ENCODE measurements at regions not wholly inside any gene's neighbourhood (a gene's known extent, or its start where the extent isn't known, plus 50 kb on each side); places are given as distances from the start of the nearest gene placed in this dataset.
"Not testable (repeated sequence)": the region's sequence is repeated elsewhere in the genome, so short reads cannot be mapped to it uniquely, and the experiment has no call there.

DNA sequence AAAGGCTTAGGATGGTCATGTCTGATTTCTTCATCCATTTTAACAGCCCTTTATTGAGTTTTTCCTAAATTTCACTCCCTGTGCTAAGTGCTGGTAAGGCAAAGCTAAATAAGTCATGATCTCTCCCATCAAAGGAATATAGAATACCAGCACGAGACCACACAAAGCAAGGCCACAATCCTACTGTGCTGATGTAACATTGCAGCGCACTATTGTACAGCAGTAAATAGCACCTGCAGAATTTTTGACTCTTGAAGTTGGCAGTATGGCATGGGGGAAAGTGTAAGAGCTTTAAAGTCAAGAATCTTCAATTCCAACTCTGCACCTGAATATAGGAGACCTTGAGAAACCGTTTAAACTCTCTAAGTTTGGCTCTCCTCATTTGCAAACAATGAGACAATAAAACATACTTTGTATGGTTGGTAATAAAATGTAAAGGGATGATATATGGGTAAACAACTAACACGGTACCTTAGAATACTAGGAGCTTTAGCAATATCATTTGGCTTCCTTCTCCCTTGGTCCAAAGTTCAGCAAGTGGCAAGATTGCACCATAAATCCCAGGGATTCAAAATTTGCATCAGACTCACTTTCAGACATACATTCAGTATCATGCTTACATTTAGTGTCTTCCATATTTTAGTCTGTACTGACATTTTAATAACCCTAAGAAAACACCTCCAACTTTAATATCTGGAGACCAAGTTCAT is 132.9 kb upstream of the PRDX6 start:
- DNase-seq: no peak

DNA sequence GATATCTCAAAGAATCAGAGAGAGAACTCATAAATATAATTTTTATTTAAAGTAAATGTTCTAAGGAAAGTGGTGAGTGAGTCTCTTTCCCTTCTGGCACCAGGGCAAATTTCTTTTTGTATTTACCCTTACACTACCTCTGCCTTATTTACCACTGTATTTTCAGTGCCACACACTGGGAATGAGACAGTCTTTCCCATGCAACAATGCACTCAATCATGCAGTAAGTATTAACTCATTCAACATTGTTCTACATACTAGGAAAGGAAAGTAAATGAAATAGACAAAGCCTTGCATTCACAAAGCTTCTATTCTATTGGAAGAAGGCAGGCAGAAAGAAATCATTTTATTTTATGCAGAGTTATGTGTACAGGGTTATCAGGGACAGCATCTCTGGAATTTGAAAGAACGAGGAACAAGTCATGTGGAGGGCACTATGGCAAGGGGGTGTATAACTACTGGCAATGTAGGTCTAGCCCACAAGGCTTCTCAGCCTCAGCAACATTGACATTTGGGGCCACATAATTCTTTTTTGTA is 129.8 kb upstream of the PRDX6 start:
- DNase-seq: no peak

DNA sequence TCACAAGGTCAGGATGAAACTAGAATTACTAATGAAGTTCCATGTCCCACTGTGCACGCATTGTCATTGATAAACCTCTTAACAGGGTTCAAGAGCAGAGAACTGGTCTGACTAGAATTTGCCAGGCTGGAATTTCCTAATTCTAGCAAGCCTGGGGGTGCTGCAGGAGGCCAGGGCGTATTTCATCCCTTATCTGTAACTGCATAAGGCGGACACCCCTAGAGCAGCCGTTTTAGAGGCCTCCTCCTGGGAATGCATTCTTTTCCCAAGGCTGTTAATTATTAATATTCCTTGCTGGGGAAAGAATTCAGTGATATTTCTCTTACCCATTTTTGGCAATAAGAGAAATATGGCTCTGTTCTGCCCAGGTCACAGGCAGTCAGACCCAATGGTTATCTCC is 124.5 kb upstream of the PRDX6 start:
- DNase-seq: not testable (repeated sequence)

DNA sequence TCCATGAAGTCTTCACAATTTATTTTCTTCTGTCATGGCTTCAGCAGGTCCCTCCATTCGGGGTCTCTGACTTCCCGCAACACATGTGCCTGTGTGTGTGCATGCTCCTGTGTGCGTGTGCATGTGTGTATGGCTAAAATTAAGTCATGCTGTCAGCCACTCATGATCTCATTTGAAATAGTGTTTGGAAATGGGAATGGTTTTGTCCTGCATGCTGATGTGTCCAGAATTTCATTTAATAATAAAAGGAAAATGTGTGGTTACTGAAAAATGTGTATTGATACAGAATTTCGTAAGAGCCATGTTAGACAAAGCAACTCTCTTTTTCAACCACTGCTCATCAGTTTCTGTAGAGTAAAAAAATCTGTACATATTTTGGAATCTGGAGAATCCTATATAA is 123.8 kb upstream of the PRDX6 start:
- DNase-seq: no peak

DNA sequence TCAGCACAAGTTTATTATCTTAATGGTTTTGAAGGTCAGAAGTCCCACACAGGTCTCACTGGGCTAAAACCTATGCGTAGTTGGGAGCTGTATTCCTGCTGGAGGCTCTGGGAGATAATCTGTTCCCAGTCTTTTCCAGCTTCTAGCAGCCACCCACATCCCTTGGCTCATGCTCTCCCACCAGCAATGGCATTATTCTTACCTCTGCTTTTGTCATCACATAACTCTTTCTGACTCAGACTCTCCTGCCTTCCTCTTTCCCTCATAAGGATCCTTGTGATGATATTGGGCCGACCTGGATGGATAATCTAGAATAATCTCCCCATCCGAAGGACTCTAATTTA is 122.2 kb upstream of the PRDX6 start:
- DNase-seq: no peak

DNA sequence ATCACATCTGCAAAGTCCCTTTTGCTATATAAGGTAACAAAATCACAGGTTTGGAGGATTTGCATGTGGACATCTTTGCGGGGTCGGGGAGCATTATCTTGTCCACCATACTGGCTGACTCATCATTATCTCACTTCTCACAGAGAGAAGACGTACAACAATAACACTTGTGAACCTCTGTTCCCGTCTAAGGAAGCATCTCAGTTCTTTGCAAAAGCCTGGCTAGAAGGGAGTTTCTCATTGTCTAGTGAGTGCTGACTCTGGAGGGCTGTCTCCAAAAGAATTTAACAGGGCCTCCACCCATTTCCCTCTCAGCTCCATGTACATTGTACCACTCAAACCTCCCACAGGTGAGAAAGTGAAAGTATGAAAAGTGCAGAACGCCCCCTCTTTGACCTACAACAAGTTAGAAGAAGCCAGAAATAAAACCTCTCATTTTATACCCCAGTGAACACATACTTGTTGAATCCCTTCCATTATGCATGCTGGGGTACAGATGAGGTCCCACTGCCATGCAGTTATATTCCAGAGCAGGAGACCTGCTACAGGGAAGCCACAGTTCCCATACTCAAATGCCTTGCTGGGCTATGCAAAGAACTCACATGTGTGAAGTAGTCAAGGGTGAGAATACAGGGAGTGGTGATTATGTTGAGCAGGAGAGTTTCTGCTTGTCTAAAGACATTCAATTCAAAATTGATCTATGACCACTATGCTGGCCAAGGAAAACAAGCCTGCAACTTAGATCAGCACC is 121.7 kb upstream of the PRDX6 start:
- DNase-seq: no peak

DNA sequence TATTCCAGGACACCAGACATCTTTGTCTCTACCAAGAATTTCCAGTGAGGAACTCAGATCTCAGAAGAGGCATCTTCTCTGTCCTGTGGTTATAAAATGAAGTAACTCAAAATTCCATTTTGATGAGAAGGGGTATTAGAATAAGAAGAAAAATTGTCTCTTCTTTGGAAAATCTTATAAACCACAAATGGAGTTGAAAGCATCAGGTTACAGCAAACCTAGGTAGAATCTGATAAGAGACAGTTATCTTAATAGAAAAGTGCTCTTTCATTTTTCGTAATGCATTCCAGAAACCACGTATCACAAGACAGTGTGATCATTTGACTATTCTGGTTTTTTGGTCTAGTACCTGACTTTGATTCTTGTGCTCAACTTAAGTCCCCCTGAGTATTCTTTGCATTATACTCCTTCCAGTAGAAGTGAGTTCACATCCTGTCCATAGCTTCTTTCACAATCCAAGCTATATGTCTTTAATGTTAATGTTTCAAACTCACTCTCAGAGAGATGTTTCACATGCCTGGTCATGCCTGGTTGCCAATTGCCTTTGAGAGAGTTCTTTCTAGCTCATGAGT is 120.9 kb upstream of the PRDX6 start:
- no peak for DNase-seq

DNA sequence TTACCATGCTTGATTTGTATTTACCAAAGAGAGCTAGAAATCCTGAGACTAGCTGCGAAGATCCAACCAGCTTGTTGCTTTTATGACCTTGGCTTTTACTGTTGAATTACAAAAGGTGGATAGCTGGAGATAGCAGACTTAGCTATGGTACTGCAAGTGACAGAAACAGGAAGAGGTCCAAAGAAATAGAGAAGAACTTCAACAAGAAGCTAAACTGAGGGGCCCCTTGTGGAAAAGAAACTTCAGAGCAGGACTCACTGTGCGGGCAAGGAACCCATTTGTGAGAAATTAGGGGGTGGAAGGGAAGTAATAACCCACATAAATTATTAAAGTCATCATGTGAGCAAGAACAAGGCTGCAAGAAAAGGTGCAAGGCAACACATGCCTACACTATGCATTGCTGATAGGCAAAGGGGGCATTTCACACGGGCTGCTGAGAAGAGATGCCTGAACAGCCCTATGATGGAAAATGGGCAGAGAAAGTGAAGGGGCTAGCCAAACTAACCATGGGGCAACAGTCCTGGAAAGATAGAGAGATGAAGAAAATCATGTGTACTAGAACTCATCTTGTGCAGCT is 116.6 kb upstream of the PRDX6 start:
- DNase-seq: peak; percentile 9 to 10

DNA sequence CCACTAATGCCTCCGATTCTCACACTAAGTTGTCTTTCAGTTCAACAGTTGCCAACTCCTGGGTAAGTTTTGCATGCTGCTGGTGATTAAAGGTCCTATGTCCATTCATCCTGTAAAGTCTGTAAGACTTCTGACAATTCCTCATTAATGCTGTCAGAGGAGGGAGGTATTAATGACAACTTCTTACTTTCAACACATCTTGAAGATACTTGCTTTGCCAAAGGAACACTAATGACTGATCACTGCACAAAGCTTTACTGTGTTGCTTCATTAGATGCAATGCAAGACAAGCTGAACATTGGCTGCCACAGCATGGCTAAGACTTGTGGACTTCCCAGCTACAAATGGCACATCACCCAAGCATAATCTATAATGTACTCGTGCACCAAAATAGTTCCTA is 114.6 kb upstream of the PRDX6 start:
- DNase-seq: no peak

DNA sequence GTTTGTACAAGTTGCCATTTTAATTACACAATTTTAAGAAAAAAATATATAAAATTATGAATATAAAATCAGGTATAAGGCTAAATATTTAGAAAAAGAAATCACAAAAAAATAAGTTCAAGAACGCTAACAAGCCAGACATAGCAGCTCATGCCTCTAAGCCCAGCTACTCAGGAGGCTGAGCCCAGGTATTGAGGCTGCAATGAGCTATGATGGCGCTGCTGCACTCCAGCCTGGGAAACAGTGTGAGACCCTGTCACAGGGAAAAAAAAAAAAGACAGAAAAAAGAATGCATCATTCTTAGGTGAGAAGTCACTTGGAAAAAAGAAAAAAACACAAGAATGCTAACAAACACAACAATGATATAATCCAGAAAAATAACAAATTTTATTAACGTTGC is 112.3 kb upstream of the PRDX6 start:
- no peak for DNase-seq

DNA sequence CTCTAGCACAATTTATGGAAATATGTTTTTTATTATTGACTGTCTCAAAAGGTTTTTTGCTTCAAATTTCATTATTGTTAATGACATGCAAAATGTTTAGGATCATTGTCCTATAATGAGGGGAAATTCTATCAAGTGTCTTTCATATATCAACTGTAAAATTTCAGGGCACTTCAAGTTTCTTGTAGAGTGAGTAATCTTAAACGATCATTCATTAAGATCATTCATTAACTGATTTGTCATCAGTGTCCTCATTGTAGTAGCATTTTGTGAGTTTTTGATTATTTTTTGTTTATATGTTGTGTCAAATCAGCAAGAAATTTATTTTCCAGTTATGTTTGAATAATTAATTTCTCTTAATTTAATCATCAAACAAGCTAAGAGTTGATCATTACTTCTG is 111.8 kb upstream of the PRDX6 start:
- DNase-seq: no peak

DNA sequence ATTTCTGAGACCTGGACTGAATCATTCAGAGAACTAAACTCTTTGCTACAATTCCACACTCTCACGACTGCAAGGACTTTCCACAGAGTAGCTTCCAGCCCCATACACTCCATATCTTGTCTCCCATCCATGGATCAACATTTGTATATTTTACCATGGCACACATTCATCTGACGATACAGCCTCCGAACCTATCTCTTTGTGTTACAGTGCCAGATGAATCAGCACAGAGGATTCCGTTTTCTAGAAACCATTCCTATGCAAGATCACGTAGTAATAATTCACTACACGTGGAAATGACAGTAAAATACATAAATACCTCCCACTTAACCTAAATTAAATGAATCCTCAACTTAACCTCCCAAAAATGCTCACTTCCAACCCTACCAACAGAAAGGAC is 110.0 kb upstream of the PRDX6 start:
- DNase-seq: no peak

DNA sequence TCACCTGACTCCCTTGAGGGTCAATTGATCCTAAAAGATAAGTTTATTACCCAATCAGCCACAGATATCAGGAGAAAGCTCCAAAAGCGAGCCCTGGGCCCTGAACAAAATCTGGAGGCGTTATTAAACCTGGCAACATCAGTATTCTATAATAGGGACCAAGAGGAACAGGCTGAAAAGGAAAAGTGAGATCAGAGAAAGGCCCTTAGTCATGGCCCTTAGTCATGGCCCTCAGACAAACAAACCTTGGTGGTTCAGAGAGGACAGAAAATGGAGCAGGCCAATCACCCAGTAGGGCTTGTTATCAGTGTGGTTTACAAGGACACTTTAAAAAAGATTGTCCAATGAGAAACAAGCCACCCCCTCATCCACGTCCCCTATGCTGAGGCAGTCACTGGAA is 106.5 kb upstream of the PRDX6 start:
- not testable (repeated sequence) for DNase-seq

DNA sequence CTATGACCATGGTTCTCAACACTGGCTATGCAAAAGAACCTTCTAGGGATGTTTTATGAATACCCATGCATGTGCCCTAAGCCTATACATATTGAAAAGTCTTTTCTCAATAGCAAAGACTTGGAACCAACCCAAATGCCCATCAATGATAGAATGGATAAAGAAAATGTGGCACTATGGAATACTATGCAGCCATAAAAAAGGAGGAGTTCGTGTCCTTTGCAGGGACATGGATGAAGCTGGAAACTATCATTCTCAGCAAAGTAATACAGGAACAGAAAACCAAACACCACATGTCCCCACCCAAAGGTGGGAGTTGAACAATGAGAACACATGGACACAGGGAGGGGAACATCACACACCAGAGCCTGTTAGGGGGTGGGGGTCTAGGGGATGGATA is 101.1 kb upstream of the PRDX6 start:
- DNase-seq: not testable (repeated sequence)

DNA sequence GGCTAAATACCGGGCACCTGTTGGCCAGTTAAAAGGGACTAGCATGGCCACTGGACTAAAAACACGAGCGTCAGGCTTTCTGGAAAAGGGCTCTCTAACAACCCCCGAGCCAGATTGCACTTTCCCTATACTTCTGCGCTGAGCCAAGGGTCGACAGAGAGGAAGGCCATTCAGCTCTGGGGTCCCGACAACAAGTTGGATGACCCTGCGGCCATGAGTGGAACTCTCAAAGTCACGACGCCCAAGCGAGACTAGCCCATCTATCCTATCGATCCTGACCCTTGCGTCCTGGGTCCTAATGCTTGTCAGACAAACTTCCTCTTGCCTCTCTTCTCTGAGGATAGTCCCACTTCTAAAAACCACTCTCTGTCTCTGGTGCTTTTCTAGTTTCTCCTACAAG is 99.9 kb upstream of the PRDX6 start:
- no peak for DNase-seq

DNA sequence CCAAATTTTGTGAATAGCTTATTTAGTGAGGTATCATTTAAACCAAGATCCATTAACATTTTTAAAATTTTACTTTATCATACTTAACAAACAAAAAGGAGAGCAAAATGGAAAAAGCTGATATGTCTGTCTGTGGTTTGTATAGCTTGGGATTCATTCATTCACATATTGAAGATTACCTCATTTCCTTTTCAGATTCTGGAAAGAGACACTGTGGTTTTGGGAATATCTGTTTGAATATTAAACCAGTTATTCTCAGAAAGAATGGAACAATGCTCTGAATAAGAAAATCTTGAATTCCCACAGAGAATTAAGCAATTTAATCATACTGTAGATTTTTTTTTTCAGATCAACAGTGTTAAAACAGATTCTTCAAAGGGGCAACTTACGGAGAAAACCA is 93.8 kb upstream of the PRDX6 start:
- no peak for DNase-seq

DNA sequence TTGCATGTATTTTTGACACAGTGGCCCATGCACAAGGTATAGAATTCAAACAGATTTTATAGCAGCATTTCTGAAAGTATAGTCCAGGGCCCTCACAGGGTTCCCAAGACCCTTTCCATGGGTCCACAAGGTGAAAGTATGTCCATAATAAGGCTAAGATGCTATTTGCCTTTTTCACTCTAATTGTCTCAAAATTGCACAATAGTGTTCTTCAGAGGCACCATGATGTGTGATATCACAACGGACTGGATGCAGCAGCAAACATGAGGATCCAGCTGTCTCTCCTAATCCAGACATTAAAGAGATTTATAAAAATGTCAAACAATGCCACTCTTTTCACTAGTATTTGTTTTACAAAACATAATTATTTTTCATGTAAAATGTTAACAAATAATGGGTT is 88.8 kb upstream of the PRDX6 start:
- DNase-seq: no peak

DNA sequence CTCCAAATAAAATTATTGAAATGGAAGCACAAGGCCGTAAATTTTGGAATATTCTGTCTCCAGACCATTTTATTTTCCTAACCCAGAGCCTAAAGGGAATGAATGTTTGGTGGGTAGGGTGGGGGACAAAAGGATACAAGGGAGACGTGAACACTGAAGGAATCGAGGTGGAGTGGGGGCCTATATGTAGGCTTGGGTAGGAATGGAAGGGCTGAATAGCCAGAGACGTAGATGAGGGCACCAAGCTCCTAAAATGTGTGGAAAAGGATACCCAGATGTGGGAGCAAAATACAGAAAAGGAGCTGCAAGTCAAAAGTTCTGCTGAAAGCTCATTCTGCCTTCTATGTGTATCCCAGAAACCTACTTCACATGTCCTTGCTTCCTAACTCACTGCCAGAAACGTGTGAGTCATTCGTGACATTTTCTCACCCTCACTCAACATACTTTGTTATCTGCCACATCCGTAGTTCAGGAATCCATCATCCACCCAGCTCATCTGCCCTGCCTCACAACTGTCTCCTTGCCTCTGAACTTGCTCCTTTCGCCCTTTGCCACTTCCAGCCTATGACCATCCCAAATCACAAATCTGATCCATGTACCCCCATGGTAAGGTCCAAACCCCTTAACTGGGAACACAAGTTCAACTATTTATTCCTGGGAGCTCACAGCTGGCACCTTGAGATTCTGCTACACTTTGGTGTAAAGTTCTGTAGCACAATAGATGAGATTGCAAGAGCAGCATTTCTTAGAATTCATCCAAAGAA is 84.1 kb upstream of the PRDX6 start:
- DNase-seq: no peak

DNA sequence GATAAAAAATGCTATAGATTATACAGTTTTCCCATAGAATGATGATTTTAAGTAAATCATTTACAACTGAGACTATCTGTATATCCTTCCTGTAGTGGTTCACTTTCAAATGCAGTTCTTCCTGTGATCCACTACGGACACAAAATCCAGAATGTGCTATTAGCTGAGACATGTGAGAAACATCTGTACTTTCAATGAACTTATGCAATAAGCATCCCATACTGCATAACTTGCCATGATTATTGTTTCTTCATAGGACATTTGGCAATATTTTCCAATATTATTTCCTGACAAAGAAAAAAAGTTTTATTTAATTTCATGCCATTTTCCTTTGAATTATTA is 83.5 kb upstream of the PRDX6 start:
- DNase-seq: no peak

DNA sequence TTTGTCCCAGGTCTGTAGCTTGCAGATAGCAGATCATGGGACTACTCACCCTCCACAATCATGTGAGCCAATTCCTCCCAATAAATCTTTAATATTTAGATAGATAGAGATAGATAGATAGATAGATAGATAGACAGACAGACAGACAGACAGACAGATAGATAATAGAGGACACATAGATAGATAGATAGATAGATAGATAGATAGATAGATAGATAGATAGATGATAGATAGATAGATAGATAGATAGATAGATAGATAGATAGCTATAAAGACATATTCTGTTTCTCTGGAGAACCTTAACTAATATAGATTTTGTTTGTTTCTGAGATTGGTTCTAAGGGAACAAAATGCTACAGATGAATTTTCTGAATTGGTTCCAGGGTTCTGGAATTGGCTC is 82.3 kb upstream of the PRDX6 start:
- DNase-seq: not testable (repeated sequence)

DNA sequence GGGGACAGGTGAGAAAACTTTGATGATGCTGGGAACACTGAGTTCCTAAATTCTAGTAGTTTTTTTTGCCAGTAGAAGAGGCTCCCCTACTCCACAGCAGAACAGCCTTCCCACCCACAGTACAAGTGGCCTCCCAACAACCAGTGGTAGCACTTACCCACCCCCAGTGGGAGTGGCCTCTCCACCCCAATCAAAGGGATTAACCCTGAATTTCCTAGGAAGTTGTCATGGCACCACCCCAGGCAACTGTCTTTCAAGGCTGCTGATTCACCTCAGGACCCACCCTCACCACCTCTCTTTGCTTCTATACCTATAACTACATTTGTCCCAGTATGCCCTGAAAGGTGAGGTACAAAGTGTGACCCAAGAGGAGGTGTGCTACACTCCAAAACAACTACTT is 81.4 kb upstream of the PRDX6 start:
- no peak for DNase-seq

DNA sequence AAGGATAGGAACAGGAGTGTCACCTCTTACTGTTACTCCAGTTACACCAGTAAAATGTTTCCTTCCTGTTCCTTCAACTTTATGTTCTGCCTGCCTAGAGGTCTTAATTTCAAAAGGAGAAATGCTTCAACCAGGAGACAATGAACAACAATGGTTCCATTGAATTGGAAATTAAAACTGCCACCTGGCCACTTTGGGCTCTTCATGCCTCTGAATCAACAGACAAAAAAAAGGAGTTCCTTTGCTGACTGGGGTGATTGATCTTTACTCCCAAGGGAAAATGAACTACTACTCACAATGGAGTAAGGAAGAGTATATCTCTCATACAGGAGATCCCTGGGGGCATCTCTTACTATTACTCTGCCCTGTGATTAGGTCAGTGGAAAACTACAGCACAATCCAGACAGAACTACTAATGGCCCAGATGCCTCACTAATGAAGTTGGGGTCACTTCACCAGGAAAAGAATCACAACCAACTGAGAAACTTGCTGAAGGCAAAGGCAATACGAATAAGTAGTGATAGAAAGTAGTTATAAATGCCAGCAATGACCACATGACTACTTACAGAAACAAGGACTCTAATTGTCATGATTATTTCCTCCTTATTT is 76.6 kb upstream of the PRDX6 start:
- no peak for DNase-seq

DNA sequence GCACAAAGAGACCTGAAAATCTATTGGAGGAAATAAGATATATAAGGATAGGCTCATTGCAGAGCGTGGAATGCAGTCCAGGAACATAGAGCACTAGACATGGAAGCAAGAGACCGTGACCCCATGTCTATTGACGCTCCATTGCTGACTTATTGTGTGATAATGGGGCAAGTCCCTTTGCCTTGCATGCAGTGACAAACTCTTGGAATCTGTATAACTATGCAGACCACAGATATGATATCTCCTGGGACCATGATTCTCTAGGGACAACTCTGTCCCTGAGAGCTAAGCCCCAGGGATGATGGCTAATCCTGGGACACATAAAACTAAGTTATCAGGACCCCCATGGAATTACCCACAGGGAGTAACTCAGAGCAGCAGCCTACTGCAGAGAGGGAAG is 73.1 kb upstream of the PRDX6 start:
- no peak for DNase-seq

Data from inflammatory macrophage treated with lipopolysaccharide for 1 hour (primary cell).